ENCODE measurements at regions not wholly inside any gene's neighbourhood (a gene's known extent, or its start where the extent isn't known, plus 50 kb on each side); places are given as distances from the start of the nearest gene placed in this dataset.
"Not testable (repeated sequence)": the region's sequence is repeated elsewhere in the genome, so short reads cannot be mapped to it uniquely, and the experiment has no call there.

DNA sequence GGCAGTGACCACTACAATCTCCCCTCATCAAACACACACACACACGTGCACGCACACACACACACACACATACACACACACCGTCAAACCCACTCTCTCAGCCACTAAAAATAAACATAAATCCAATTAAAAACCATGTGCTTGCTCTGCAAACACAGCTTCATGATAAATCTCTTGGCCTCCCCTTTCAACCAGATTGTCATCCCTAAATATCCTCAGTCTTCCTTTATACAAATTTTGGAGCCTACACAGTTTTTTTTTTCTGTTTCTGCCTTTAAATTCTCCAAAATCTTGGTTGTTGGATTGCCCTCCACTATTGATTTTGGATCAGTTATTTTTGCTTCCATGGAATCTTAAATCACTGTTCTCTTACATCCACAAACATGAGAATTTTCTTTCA is 245.6 kb downstream of the SATB1 start:
- TF ChIP-seq, protein P1, sequence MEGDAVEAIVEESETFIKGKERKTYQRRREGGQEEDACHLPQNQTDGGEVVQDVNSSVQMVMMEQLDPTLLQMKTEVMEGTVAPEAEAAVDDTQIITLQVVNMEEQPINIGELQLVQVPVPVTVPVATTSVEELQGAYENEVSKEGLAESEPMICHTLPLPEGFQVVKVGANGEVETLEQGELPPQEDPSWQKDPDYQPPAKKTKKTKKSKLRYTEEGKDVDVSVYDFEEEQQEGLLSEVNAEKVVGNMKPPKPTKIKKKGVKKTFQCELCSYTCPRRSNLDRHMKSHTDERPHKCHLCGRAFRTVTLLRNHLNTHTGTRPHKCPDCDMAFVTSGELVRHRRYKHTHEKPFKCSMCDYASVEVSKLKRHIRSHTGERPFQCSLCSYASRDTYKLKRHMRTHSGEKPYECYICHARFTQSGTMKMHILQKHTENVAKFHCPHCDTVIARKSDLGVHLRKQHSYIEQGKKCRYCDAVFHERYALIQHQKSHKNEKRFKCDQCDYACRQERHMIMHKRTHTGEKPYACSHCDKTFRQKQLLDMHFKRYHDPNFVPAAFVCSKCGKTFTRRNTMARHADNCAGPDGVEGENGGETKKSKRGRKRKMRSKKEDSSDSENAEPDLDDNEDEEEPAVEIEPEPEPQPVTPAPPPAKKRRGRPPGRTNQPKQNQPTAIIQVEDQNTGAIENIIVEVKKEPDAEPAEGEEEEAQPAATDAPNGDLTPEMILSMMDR (IDR thresholded peaks at IDR 0.05): no peak
- no peak for ATAC-seq (ENCODE audit: low FRiP score)
- DNase-seq (ENCODE audit: low spot score): no peak

GRCh38 chr3:18177271-18177670 is 247.9 kb downstream of the SATB1 start:
- no peak for ATAC-seq (ENCODE audit: low FRiP score)
- TF ChIP-seq, protein P1 (IDR thresholded peaks at IDR 0.05): no peak
- DNase-seq (ENCODE audit: low spot score): no peak

DNA sequence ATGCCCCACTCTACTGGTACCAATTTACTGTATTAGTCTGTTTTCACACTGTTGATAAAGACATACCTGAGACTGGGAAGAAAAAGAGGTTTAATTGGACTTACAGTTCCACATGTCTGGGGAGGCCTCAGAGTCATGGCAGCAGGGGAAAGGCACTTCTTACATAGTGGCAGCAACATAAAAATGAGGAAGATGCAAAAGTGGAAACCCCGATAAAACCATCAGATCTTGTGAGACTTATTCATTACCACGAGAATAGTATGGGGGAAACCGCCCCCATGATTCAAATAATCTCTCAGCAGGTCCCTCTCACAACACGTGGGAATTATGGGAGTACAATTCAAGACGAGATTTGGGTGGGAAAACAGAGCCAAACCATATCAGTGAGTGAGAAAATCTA is 251.2 kb downstream of the SATB1 start:
- ATAC-seq (ENCODE audit: low FRiP score): not testable (repeated sequence)

DNA sequence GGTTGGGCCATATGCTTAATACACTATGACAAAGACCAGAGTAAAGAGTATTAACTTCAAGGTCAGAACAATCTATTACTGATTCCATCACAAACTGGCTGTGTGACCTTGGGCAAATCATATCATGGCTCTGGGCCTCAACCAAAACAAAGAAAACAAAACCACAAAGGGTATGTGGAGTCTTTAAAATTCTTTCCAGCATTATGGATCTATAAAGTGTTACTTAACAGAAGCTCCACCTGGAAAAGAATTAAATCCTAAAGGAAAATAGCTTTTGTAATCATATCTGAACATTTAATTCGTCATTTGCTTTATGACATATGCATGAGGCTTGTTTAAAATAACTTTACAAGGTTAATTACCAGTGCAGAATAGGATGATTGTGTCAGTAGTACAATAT is 265.5 kb downstream of the SATB1 start:
- no peak for DNase-seq (ENCODE audit: low spot score)
- TF ChIP-seq, protein P1 (IDR thresholded peaks at IDR 0.05): no peak
- no peak for ATAC-seq (ENCODE audit: low FRiP score)

More for the DNA sequence above, 251.2 kb downstream of the SATB1 start:
- DNase-seq (ENCODE audit: low spot score): not testable (repeated sequence)

- no peak for ATAC-seq (ENCODE audit: low FRiP score)
- TF ChIP-seq, protein P1 (IDR thresholded peaks at IDR 0.05): no peak
- no peak for DNase-seq (ENCODE audit: low spot score)
Measured at GRCh38 chr3:18153571-18154173, 271.5 kb downstream of the SATB1 start.

GRCh38 chr3:18151199-18151598 is 273.9 kb downstream of the SATB1 start:
- ATAC-seq (ENCODE audit: low FRiP score) (no peak), DNase-seq (ENCODE audit: low spot score) (no peak)
- TF ChIP-seq, protein P1 (IDR thresholded peaks at IDR 0.05): no peak

DNA sequence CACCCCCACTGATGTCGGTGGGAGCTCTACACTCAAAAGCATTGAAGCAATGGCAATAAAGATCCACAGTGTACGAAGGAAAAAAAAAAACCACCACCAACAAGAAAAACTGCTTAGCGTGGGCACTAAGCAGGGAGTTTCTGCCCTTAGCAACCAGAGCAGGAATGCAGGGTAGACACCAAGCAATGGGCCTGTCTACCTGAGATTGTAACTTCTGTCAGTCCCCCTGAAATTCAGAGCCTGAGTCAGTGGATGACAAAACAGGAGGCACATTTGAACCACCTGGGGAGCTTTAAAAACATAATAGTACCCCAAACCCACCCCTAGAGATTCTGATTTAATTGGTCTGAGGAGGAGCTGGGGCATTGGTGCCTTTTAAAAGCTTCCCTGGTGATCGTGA is 275.2 kb downstream of the SATB1 start:
- no peak for DNase-seq (ENCODE audit: low spot score)
- no peak for ATAC-seq (ENCODE audit: low FRiP score)
- TF ChIP-seq, protein P1 (IDR thresholded peaks at IDR 0.05): no peak
